ENCODE measurements at regions not wholly inside any gene's neighbourhood (a gene's known extent, or its start where the extent isn't known, plus 50 kb on each side); places are given as distances from the start of the nearest gene placed in this dataset.

DNA sequence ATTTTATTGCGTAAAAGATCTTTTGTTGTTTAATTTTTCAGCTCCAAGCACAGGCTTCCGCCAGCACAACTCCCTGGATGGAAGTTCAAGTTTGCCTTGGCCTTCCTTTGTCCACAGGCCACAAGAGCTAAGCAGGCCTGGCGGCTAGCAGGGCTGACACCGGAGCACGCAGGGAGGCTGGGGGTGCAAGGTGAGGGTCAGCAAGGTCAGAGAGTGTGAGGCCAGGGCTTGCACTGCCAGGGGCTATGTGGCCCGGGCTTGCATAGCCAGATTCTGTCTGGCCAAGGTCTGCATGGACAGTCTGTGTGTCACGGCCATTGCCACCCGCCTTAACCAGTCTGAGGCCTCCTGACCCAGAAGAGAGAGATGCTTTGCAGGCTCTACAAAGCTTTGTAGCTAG lies 123.9 kb downstream of the BCOR start:
- FAIRE-seq (no peak), DNase-seq (ENCODE audit: extremely low spot score, insufficient read length, low read depth) (no peak)

DNA sequence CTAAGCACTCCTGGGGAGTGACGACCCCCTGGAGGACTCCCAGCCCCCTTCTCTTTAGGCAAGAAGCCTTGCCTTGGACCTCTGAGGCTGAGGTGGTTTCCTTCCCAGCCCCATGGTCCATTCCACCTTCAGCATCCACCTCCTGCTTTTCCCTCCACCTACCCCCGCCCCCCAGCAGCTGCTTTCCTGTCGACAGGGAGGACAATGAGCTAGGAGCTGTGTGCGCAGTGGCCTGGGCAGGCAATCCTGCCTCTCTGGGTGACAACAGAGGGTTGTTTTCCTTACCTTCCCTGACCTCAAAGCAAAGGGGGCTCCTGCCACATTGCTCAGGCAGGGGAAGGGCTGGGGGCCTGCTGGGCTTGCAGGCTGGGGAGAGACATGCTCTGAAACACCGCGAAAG lies 123.5 kb downstream of the BCOR start:
- DNase-seq (ENCODE audit: extremely low spot score, insufficient read length, low read depth) (no peak), FAIRE-seq (no peak)

DNA sequence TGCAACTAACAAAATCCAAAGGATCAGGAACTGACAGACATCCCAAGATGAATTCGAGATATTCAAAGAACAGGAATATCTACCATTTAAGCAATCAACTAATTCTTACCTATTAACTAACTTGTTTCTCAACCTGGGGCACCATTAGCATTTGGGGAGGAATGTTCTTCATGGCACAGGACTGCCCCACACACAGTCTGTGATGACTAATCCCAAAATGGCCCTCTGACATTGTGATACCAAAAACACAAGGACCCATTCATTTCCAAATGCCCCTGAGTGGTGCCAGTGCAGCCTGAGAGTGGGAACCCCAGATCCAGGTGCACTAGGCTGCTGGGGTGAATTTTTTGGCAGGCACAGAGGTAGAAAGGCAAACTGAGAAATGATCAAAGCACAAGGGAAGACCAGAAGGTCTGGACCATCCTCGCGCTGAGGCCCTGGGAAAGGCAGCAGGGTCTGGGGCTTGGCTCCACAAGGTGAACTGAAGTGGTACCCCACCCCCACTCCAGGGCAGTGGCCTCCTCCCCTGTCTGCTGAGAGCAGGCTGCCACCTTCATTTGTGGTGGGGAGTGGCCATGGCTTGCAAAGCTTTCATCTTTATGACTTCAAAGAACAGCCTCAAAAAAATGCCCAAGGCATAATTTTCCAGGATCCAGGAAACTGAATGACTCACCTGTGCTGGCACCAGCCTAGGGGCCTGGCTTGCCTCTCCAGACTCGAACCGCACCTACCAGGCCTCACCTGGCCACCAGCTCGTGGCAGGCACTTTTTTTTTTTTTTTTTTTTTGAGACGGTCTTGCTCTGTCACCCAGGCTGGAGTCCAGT lies 122.4 kb downstream of the BCOR start:
- FAIRE-seq (no peak), DNase-seq (ENCODE audit: extremely low spot score, insufficient read length, low read depth) (no peak)

DNA sequence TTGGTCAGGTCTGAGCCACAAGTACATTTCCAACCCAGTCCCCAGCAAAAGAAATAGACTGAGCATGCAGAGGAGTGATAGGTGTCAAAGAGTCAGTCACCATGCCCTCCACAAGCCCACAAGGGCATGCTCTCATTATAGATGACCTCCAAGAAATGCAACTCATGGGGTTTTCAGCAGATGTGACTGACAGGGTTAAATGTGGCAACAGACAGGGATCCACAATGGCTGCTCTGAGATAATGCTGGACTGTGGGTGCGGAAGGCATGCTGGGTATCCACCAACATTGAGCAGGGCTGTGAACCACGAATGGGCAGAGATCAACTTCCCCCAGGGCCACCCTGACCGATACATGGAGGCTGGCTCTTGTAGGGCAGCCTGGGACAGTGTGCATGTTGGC lies 115.8 kb downstream of the BCOR start:
- DNase-seq (ENCODE audit: extremely low spot score, insufficient read length, low read depth) (no peak), FAIRE-seq (no peak)

DNA sequence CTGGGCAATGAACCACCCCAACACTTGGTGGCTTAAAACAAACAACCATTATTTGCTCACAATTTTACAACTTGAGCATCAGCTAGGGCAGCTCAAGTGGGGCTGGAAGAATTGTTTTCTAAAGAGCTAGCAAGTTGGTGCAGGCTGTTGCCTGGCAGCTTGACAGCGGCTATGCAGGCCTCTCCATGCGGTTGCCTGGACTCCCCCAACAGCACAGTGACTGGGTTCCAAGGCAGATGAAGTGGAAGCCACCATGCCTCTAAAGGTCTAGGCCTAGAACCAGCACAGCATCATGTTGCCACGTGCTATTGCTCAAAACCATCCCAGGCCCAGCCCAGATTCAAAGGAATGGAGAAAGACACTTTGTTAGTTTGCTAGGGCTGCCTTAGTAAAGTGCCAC lies 114.8 kb downstream of the BCOR start:
- DNase-seq (ENCODE audit: extremely low spot score, insufficient read length, low read depth) (no peak), FAIRE-seq (no peak)

DNA sequence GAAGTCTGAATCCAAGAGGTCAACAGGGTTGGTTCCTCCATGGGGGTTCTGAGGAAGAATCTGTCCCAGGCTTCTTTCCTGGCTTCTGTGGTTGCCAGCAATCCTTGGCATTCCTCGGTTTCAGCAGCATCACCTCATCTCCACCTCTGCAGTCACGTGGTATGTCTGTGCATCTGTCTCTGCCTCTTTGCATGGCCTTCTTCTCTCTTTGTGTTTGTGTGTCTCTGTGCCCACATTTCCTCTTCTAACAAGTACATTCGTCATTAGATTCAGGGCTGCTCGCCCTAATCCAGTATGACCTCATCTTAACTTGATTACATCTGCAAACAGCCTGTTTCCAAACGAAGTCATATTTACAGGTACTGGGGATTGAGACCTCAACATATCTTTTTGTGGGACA lies 114.0 kb downstream of the BCOR start:
- DNase-seq (ENCODE audit: extremely low spot score, insufficient read length, low read depth) (no peak), FAIRE-seq (no peak)

DNA sequence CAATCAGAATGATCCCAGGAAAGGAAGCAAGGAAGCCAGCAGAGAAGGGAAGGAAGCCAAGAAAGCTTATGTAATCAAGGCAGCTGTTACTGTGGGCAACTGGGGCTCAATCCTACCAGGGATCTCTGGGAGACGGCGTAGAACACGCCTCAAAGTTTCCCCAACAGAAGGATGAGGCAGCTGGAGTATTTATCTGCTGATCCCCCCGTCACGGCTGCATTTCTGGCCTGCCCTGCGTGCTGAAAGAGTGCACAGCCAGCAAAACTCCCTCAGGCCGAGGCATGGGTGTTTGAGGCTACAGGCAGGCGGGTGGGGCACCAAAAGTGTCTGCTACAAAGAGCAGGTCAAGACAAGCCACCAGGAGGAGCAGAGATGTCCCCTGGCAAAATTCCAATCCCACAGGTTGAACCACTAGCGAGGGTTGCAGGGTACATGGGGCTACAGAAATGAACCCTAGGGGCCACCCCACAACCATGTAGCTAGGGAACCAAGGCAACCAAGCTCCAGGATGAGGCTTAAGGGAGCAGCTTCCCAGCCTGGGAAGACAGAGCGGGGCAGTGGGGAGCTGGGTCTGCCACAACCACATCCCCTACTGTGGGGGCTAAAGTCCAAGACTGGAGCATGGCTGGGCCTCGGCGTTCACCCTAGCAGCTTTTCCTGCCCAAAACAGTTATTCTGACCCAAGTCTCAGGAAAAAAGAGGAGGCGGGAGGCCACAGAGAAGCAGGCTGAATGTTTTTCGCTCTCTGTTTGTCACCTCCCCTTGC lies 113.4 kb downstream of the BCOR start:
- no peak for FAIRE-seq
- DNase-seq (ENCODE audit: extremely low spot score, insufficient read length, low read depth): no peak

DNA sequence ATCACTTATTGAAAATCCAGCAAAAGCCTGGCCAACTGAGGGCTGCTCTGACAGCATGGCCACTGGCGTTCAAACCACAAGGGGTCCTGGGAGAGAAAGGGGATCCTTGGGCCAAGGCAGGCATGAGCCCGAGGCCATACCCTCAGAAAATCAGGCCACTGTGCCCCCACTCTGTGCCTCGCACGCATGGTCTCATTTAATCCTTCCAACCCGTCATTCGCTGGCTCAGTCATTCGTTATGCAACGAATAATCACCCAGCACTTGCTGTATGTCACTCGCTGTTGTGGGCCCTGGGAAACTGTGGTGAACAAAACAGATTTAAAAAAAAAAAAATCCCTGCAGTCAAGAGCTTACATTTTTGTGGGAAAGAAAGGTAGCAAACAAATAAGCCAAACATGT lies 112.7 kb downstream of the BCOR start:
- no peak for FAIRE-seq
- no peak for DNase-seq (ENCODE audit: extremely low spot score, insufficient read length, low read depth)

DNA sequence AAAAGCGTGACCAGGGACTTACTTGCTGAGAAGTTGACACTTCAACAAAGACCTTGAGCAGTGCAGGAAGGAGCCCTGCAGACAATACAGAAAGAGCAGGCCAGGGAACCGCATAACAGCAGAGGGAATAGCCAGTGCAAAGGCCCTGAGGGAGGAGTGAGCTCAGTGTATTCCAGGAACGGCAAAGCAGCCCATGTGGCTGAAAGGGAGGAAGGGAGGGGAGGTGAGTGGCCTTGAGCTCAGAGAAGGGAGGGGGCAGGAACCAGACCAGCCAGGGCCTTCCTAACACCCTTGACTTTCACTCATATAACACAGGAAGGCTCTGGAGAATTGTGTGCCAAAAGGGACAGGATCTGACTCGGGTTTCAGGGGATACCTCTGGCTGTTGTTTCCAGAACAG lies 112.2 kb downstream of the BCOR start:
- DNase-seq (ENCODE audit: extremely low spot score, insufficient read length, low read depth) (no peak), FAIRE-seq (no peak)

DNA sequence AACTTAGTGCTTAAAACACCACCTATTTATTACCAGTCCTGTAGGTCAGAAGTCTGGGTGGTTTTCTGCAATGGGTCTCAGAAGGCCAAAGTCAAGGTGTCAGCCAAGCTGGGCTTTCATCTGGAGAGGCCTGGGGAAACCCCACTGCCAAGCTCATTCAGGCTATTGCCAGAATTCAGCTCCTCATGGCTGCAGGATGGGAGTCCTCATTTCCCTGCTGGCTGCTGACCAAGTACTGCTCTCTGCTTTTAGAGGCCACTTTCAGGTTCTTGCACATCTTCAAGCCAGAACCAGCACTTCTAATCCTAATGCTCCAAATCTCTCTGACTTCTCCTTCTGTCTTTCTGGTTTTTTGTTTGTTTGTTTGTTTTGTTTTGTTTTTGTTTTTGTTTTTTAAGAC lies 109.3 kb downstream of the BCOR start:
- no peak for DNase-seq (ENCODE audit: extremely low spot score, insufficient read length, low read depth)
- FAIRE-seq: no peak

DNA sequence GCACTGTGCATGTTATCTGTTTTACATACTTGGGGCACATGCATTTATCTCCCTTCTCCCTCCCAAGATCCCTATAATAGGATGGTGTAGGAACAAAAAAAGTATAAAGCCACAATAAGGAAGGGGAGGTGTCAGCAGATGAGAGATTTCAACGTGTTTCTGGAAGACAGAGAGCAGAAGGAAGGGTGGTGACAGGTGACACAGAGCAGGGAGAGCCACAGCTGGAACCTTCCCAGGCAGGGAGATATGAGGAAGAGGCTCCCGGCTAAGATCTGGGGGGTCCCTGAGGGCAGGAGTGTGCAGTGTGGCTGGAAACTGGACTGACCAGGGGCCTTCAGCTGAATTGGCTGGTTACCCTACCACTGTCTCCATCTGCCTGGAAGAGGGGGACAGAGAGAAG lies 107.4 kb downstream of the BCOR start:
- DNase-seq (ENCODE audit: extremely low spot score, insufficient read length, low read depth) (no peak), FAIRE-seq (no peak)

DNA sequence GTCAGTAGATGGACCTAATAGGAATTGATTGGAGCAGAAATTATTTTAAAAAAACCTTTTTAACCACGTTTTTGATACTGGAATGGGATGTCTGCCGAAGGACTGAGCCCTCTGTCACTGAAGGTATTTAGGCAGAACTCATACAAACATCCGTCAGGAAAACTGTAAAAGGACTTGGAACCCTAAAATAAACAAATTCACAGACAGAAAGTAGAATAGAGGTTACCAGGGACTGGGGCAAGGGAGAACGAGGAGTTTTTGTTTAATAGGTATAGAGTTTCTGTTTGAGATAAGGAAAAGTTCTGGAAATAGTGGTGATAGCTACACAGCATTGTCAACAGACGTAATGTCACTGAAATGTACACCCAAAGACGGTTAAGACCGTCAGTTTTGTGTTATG lies 105.5 kb downstream of the BCOR start:
- no peak for DNase-seq (ENCODE audit: extremely low spot score, insufficient read length, low read depth)
- FAIRE-seq: no peak

DNA sequence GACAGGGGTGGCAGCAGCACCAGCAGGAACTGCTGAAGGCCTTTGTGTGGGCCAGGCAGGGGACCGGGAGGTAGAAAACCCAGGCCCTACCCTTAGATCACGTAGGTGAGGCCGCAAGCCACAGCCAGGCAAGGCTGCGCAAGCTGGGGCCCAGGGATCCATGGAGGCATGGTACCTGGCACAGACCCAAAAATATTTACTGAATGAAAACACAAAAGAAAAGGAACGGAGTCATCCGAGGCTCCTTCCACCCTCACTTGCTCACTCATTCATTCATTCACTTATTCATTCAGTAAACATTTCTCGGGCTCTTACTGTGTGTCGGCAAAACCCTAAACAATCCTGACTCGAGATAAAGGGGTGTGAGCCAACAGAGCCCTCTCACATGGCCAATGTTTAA lies 102.3 kb downstream of the BCOR start:
- no peak for FAIRE-seq

DNA sequence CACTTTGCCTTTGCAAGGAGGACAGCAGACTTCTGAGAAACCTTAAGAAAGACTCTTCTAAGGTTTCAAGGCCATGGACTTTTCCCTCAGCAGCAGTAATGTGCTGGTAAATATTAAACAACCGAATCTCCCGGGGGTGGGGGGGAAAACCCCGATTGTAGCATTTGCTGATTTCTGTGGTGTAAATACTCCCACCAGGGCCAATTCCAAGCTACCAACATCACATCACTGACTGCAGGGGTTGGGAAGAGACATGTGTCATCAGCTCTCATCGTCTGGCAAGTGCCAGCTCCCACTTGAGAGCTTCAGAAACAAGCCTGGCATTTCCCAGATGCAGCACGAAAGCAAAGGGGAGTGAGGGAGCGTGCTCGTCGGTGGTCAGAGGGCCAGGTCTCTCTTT lies 101.2 kb downstream of the BCOR start:
- peak; percentile 86 for FAIRE-seq

More for the DNA sequence above, 102.3 kb downstream of the BCOR start:
- no peak for DNase-seq (ENCODE audit: extremely low spot score, insufficient read length, low read depth)

DNA sequence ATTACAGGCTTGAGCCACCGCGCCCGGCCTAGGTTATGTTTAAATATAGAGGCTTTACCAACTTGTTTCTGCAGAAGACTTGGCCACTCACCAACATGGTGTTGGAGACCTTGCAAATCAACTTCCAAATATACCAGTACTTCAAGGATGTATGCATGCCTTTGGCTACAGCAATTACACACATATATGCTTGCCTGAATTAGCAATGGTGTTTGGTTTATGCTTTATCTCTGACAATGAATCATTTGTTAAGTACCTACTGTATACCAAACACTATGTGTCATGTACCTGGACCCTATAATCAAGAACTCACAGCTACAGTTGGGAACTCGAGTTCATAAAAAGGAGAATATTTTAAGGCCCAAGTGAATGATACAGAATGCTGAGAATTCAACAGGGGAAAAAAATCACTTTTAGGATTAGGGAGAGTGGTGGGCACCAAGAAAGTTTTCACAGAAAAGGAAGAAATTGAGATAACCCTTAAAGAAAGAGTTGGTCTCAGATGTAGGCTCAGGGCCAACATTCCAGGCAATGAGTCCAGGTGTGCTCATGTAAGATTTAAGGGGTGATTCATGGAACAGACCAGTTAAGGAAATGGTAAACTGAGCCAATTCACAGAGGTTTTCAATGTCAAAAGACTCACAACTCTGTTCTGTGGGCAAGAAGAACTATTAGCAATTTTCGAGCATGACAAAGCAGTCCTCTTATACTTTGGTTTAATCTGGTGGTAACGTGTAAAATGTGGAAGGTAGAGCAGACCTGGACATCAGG lies 98.9 kb downstream of the BCOR start:
- FAIRE-seq: no peak
- DNase-seq (ENCODE audit: extremely low spot score, insufficient read length, low read depth): no peak

More for the DNA sequence above, 101.2 kb downstream of the BCOR start:
- no peak for DNase-seq (ENCODE audit: extremely low spot score, insufficient read length, low read depth)
